H9 (cell line): ENCODE measurements at regions not wholly inside any gene's neighbourhood (a gene's known extent, or its start where the extent isn't known, plus 50 kb on each side); places are given as distances from the start of the nearest gene placed in this dataset.

Source experiments
- DNase-seq: peaks from one replicate; pipeline ENCODE4 v3.0.0-alpha.2; 2017
- H2AFZ ChIP-seq: one replicate; pipeline ENCODE4 v1.6.1; 2013; ENCODE audit warnings: mild to moderate bottlenecking, low read length, control low read depth, moderate library complexity
- H2AK5ac ChIP-seq: 2 replicates; pipeline ENCODE4 v1.6.1; 2013; ENCODE audit warnings: low read length, control low read depth, mixed read lengths; ENCODE audit not compliant: insufficient read length
- H2BK120ac ChIP-seq: one replicate; pipeline ENCODE4 v1.6.1; 2013; ENCODE audit warnings: low read depth, mild to moderate bottlenecking, low read length, control low read depth, inconsistent platforms; ENCODE audit not compliant: poor library complexity, severe bottlenecking
- H2BK12ac ChIP-seq: 2 replicates; pipeline ENCODE4 v1.6.1; 2013; ENCODE audit warnings: low read length, control low read depth, mixed read lengths, low read depth; ENCODE audit not compliant: insufficient read length
- H2BK15ac ChIP-seq: 2 replicates; pipeline ENCODE4 v1.6.1; 2013; ENCODE audit warnings: low read depth, low read length, control low read depth
- H2BK20ac ChIP-seq: one replicate; pipeline ENCODE4 v1.6.1; 2013; ENCODE audit warnings: low read depth, mild to moderate bottlenecking, low read length, control low read depth, inconsistent platforms; ENCODE audit not compliant: poor library complexity, severe bottlenecking
- H2BK5ac ChIP-seq: 2 replicates; pipeline ENCODE4 v1.6.1; 2013; ENCODE audit warnings: low read length, control low read depth, mixed read lengths; ENCODE audit not compliant: insufficient read length
- H3K14ac ChIP-seq: 2 replicates; pipeline ENCODE4 v1.6.1; 2013; ENCODE audit warnings: low read length, control low read depth; ENCODE audit not compliant: insufficient read depth
- H3K18ac ChIP-seq: 2 replicates; pipeline ENCODE4 v1.6.1; 2013; ENCODE audit warnings: low read depth, mild to moderate bottlenecking, mixed read lengths, low read length, control low read depth; ENCODE audit not compliant: insufficient read length
- H3K23ac ChIP-seq: 2 replicates; pipeline ENCODE4 v1.6.1; 2013; ENCODE audit warnings: low read length, control low read depth, mixed read lengths, low read depth; ENCODE audit not compliant: insufficient read length
- H3K23me2 ChIP-seq: 2 replicates; pipeline ENCODE4 v1.6.1; 2013; ENCODE audit warnings: low read depth, mild to moderate bottlenecking, mixed read lengths, low read length, control low read depth; ENCODE audit not compliant: insufficient read length, poor library complexity, severe bottlenecking
- H3K27ac ChIP-seq: 2 replicates; pipeline ENCODE4 v1.5.1; 2013; ENCODE audit warnings: low read length, control low read depth, mixed read lengths, low read depth; ENCODE audit not compliant: insufficient read length
- H3K27me3 ChIP-seq: 2 replicates; pipeline ENCODE4 v1.6.1; 2013; ENCODE audit warnings: low read length, control low read depth, inconsistent platforms; ENCODE audit not compliant: insufficient read depth
- H3K4ac ChIP-seq: 2 replicates; pipeline ENCODE4 v1.6.1; 2013; ENCODE audit warnings: low read depth, mild to moderate bottlenecking, control low read depth, inconsistent platforms, low read length, moderate library complexity
- H3K4me1 ChIP-seq: 2 replicates; pipeline ENCODE4 v1.6.1; 2013; ENCODE audit warnings: low read length, control low read depth, inconsistent platforms; ENCODE audit not compliant: insufficient read depth
- H3K4me2 ChIP-seq: 2 replicates; pipeline ENCODE4 v1.6.1; 2013; ENCODE audit warnings: low read length, control low read depth, mixed read lengths; ENCODE audit not compliant: insufficient read length, insufficient read depth
- H3K56ac ChIP-seq: 2 replicates; pipeline ENCODE4 v1.6.1; 2013; ENCODE audit warnings: low read depth, mild to moderate bottlenecking, mixed read lengths, low read length, control low read depth; ENCODE audit not compliant: insufficient read length
- H3K79me1 ChIP-seq: 2 replicates; pipeline ENCODE4 v1.6.1; 2013; ENCODE audit warnings: low read depth, mild to moderate bottlenecking, moderate library complexity, low read length, control low read depth, inconsistent platforms; ENCODE audit not compliant: insufficient read depth, poor library complexity, severe bottlenecking
- H3K79me2 ChIP-seq: 2 replicates; pipeline ENCODE4 v1.6.1; 2013; ENCODE audit warnings: low read length, control low read depth, inconsistent platforms; ENCODE audit not compliant: insufficient read depth
- H3K9ac ChIP-seq: 2 replicates; pipeline ENCODE4 v1.6.1; 2013; ENCODE audit warnings: low read length, control low read depth, mixed read lengths; ENCODE audit not compliant: insufficient read length; ENCODE audit errors: extremely low read depth
- H3K9me3 ChIP-seq: one replicate; pipeline ENCODE4 v1.6.1; 2013; ENCODE audit warnings: low read depth, low read length, inconsistent platforms; ENCODE audit not compliant: control insufficient read depth
- H3T11ph ChIP-seq: one replicate; pipeline ENCODE4 v1.6.1; 2013; ENCODE audit warnings: mild to moderate bottlenecking, low read length, control low read depth, inconsistent platforms
- H4K20me1 ChIP-seq: one replicate; pipeline ENCODE4 v1.6.1; 2013; ENCODE audit not compliant: control insufficient read depth, insufficient read length, insufficient read depth
- H4K5ac ChIP-seq: 2 replicates; pipeline ENCODE4 v1.6.1; 2013; ENCODE audit warnings: low read depth, mild to moderate bottlenecking, mixed read lengths, low read length, control low read depth; ENCODE audit not compliant: insufficient read length
- H4K8ac ChIP-seq: replicated peaks from 2 replicates; pipeline ENCODE4 v1.6.1; 2013; ENCODE audit warnings: low read length, control low read depth, mixed read lengths, low read depth; ENCODE audit not compliant: insufficient read length
- H4K91ac ChIP-seq: 2 replicates; pipeline ENCODE4 v1.6.1; 2013; ENCODE audit warnings: low read depth, mild to moderate bottlenecking, moderate library complexity, mixed read lengths, low read length, control low read depth; ENCODE audit not compliant: insufficient read length
- H3K27ac Mint-ChIP-seq, 3 experiments: 2 replicates in 2 of 3; 3 replicates in 1 of 3; pipeline ENCODE4 v1.8.0; 2020 to 2021; ENCODE audit warnings: mixed read lengths in 3 of 3, mild to moderate bottlenecking in 1 of 3, moderate library complexity in 1 of 3
- H3K27me3 Mint-ChIP-seq: 2 replicates; pipeline ENCODE4 v1.8.0; 2021; ENCODE audit warnings: low read depth, mild to moderate bottlenecking, moderate library complexity, mixed read lengths
- H3K36me3 Mint-ChIP-seq, 3 experiments: 2 replicates in 2 of 3; 3 replicates in 1 of 3; pipeline ENCODE4 v1.8.0; 2020 to 2021; ENCODE audit warnings: low read depth in 3 of 3, mixed read lengths in 3 of 3; ENCODE audit not compliant: insufficient read depth in 1 of 3
- H3K4me1 Mint-ChIP-seq, 2 experiments: 2 replicates each; pipeline ENCODE4 v1.8.0; 2020; ENCODE audit warnings: mixed read lengths in 2 of 2
- H3K4me3 Mint-ChIP-seq, 2 experiments: 2 replicates in 1 of 2; 3 replicates in 1 of 2; pipeline ENCODE4 v1.8.0; 2020 to 2021; ENCODE audit warnings: mild to moderate bottlenecking in 2 of 2, mixed read lengths in 2 of 2, moderate library complexity in 1 of 2
- H3K9me3 Mint-ChIP-seq, 2 experiments: 2 replicates in 1 of 2; 3 replicates in 1 of 2; pipeline ENCODE4 v1.8.0; 2020; ENCODE audit warnings: mild to moderate bottlenecking in 2 of 2, mixed read lengths in 2 of 2, moderate library complexity in 1 of 2
- CTCF ChIP-seq: fragments of 200-600 bp; sonication (generic); conservative IDR thresholded peaks from 3 replicates; pipeline ENCODE4 v1.8.0; 2021; ENCODE audit warnings: antibody characterized with exemption, mild to moderate bottlenecking
- WGBS: extraction: QIAGEN DNeasy Blood & Tissue Kit; methylation state at CpG from one replicate; pipeline ENCODE4 v1.1.7; 2013; ENCODE audit warnings: missing lambda C conversion rate, low lambda C conversion rate, mixed read lengths; ENCODE audit not compliant: insufficient read length; ENCODE audit errors: extremely low coverage; 5-methylcytosine and 5-hydroxymethylcytosine counted together

- Mint-ChIP-seq H3K27ac (no peak overlapping the region), H3K27me3 (peaks cover 11% of the 10 kb centered on the region), H3K9me3 (no peaks in the 10 kb centered on the region), H3K4me1 (peaks cover 0 to 11% of the 10 kb centered on the region in 2 experiments; a peak in 2 of 4 replicates), H3K4me3 (no peak overlapping the region), H3K36me3 (no peaks in the 10 kb centered on the region)
- Histone ChIP-seq H3K14ac (no peak overlapping the region), H2BK12ac (no peak overlapping the region), H3K79me1 (no peaks in the 10 kb centered on the region), H4K20me1 (no peaks in the 10 kb centered on the region), H3K56ac (no peak overlapping the region), H2BK5ac (no peak overlapping the region), H4K8ac (no peak overlapping the region), H2BK15ac (no peak overlapping the region), H3K4ac (no peak overlapping the region), H3K9ac (no peak overlapping the region), H2BK20ac (no peak overlapping the region), H2AFZ (no peak overlapping the region), H3K18ac (no peak overlapping the region), H3T11ph (no peak overlapping the region), H3K23ac (no peak overlapping the region), H3K4me1 (no peaks in the 10 kb centered on the region), H2BK120ac (no peak overlapping the region), H3K9me3 (no peaks in the 10 kb centered on the region), H3K79me2 (no peaks in the 10 kb centered on the region), H3K27me3 (no peaks in the 10 kb centered on the region), H3K4me2 (no peak overlapping the region), H2AK5ac (no peak overlapping the region), H4K91ac (no peak overlapping the region), H3K27ac (no peak overlapping the region), H3K23me2 (no peaks in the 10 kb centered on the region), H4K5ac (no peak overlapping the region)
- no peak for DNase-seq
- TF ChIP-seq CTCF: no peak
- WGBS: no CpG with 5 or more reads among the region's 8 CpGs
These were observed 289.2 kb upstream of the FOXF1 start for GRCh38 chr16:86221085-86221484.
